Stimulated activated CD4-positive, alpha-beta T cell treated with anti-CD3 and anti-CD28 coated beads, Interleukin-4, amount 100 ng/mL, for 48 hours (primary cell): ENCODE measurements at regions not wholly inside any gene's neighbourhood (a gene's known extent, or its start where the extent isn't known, plus 50 kb on each side); places are given as distances from the start of the nearest gene placed in this dataset.

ENCODE experiments used
- DNase-seq, 2 donors: peaks; one replicate each; pipeline ENCODE4 v3.0.0-alpha.2; 2020; ENCODE audit warnings: low read depth in 2 of 2

DNA sequence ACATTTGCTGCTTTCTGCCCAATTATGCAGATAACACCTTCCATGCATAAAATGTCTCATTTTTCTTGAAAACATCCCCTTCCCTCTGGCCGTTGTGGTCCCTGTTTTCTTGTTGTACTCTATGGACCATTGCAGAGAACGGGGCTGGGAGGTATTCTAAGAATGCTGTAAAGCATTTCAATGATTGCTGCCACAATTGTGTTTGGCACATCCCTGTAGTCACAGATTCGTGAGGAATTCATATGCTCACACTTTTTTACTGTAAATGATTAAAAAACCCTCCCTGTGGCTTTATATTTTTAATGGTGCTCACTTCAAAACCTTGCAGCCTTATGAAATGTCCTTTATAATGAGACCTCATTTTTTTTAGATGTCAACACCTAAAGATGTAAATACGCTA, 207.2 kb upstream of the GBE1 start:
- no peak for DNase-seq

DNA sequence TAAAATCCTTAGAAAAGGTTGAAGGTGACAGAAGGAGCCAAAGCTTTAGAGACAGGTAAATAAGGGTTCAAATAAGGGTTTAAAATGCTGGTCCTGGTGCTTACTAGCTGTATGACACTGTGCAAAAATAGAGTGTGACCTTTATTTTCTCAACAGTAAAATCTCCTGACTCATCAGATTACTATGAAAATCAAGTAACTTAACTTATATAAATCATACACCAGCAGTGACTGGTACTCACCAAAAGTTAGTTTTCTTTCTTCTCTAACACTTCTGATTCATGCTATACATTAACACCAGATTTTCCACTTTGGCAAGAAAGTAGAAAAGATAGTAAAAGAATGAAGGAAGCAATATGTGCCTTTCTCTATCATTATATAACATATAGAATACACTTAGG, 205.9 kb upstream of the GBE1 start:
- no peak for DNase-seq

DNA sequence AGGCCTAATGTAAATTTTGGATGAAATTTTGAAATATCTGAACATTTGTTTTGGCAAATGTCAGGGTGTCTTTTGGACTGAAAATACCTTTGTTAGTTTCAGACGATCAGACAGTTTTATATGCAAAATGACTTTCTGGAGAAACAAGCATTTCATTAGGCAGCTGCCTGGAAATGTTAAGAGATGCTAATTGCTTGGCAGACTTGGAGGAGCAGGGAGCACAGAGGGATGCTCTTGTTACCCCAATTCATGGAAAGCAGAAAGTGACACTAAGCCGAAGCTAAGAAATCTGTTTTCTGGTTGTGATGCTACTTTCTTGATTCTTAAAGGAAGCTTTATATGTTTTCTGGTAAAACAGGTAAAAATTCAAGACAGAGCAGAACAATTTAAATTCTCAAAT, 204.3 kb upstream of the GBE1 start:
- no peak for DNase-seq

DNA sequence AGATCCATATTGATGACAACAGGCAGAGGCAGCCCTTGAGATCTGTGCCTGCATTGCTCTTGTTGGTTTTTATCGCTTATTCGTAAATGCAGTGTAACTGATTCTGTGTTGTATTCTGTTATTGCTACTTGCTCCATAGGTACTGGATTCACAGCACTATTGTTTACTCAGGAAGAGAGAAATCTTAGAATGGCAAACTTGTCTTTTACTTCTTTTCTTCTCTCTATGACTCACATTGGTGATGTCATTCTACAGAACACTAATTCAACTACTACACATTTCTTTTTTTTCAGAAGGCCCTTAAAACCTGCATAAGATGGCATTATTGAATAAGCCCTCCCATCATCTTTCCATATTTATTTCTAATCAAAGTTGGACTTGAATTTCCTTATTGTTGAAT, 201.0 kb upstream of the GBE1 start:
- DNase-seq: no peak

DNA sequence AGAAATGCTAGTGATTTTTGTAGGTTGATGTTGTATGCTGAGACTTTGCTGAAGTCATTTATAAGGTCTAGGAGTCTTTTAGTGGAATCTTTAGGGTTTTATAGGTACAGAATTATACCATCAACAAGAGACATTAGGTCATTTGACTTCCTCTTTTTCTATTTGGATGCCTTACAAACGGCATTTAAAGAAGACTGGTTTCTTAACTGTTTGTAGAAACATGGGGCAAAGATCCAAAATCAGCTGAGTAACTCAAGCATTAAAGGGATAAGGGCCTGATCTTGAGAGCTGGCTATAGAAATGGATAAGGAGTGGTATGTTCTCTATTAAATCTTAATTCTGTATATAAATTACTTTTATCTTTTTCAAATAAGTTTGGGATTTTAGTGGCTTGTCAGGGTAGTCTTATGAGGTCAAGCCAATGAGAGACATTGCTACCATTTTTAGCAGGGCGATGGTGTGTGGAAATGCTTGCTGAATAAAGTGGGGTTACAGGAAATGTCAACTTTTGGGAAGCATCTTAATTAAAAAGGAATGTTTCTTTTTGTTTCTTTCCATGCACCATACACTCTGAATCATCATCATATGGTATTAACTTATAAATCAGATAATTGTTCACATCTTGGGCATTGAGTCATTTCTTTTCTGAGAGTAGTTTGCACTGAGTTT, 197.7 kb upstream of the GBE1 start:
- no peak for DNase-seq

DNA sequence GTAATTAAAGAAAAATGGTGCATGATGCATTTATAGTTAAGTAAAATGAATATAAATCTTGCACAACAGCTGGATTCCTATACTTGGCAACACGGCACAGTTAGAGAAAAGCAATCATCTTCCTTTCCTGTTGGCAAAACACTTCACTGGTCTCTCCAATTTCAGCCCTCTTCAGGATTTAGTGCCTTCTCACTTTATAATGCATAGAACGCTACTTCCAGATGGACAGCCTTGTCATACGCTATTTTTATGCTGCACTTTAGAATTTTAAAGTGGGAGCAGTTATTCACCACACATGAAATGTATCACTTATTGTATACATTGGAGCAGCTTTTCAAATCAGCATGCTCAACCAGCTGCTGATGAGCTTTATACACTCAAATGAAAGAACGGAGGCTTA, 194.4 kb upstream of the GBE1 start:
- DNase-seq: no peak

DNA sequence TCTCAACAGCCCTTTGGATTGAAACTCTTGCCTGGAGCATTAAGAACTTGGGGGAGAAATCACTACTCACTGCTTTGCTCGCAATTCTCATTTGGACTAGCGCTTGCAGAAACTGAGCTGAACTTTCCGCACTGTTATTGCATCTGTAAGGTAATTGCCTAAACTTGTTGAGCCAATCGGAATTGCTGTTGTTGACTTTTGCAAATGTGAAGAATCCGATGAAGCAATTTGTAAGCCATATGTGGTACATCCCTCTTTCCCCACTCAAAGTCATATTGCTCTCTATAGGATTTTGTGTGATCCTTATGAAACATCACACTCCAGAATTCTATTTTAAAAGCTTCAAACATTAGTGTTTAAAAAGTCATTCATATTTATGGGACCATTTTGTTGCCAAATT, 191.7 kb upstream of the GBE1 start:
- no peak for DNase-seq

DNA sequence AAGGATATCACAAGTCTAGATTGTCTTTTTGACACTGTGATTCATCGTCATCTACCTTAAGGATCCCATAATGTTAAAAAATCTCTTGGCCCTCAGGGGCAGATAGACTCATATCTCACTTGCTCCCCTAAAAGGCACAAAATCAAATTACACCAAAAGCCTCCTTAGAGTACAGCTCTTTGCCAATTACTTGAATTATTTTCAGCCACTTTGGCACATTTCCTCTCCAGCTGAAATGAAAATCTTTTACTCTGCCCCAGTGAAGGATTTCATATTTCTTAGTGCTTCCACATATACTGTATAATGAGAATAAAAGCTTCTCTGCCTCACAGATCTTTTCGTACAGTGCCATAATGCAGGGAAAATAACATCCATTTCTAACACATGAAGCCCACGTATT, 190.7 kb upstream of the GBE1 start:
- no peak for DNase-seq

DNA sequence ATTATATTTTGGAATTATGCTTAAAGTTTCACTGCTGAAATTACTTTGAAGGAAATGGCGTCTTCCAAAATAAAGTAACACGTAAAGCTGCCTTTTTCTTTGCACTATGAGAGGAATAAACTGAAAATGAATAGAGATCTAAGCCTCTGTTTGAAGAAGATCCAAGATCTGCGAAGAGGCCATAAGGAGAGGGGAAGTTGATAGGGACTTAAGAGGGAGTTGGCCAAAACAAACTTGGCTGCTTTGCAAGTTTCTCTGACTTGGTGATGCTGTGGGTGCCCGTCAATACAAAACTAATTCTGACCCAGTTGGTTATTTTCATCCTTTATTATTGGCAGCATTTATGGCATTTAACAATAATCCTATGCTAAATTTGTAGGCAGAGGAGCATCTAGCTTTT, 190.2 kb upstream of the GBE1 start:
- no peak for DNase-seq

DNA sequence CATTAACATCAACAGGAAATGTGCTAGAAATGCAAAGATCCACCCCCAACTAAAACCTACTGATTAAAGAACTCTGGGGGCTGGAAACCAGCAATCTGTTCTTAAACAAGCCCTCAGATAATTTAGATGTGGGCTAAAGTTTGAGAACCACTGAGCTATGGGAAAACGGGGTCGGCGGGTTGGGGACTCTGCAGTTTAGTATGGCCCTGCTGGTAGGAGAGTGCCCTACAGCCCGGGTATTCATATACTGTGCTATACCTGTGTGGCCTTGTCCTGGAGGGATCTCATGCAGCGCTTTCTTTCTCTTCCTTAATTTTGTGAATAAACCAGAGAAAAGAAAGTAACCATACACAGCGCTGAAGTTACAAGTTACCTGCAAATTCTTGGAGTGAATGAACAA, 189.7 kb upstream of the GBE1 start:
- no peak for DNase-seq

DNA sequence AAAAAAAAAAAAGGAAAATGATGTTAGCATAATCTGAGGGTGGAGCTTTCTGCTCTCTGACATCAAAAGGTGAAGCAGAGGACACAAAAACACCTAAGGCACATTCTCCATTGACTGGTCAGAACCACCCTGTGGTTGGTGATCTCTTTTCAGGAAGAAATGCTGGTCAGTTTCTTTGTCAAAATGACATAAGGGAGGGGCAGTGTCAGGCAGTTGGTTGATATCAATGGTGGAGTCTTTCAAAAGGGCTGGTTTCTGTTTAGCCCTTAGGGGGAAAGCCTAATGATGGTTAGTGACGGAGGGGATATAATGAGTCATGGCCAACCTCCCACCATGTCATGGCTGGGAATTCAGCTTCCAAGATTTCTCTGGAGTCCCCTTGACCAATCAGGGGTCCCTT, 185.9 kb upstream of the GBE1 start:
- DNase-seq: no peak

DNA sequence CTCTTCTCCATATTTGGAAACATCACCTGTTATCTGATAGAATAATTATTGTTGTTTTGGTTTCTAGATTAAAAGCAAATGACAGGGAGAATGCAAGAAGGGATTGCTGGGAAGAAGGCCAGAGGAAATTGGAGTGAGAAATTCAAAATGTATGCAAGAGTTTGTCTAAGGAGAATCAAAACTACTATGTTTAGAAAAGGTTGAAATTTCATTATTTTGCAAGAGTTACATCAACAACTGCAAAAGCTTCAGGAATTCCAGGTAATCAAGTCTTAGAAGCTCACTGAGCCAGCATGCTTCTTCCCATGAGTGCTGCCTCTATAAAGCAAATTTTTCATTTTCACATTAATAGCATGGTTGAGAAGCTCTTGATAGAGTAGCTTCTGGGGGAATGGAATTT, 177.2 kb upstream of the GBE1 start:
- DNase-seq: no peak

DNA sequence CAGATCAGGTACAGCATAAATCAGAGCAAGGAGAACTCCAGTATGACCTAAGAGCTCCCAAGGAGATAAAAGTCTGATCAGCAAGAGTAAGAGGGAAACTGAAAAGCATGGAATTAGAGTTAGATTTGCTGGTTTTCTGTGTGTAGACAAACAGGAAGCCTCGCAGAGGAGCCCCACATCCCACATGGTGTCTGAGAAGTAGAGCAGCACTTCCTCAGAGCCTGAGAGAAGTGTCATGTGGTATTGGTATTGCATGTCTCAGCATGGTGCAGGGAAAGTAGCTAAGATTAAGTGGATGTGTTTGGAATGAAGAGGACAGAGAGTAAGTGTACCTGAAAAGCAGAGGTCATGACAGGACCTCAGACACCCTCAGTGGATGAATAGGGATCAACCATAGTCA, 175.4 kb upstream of the GBE1 start:
- DNase-seq: no peak

DNA sequence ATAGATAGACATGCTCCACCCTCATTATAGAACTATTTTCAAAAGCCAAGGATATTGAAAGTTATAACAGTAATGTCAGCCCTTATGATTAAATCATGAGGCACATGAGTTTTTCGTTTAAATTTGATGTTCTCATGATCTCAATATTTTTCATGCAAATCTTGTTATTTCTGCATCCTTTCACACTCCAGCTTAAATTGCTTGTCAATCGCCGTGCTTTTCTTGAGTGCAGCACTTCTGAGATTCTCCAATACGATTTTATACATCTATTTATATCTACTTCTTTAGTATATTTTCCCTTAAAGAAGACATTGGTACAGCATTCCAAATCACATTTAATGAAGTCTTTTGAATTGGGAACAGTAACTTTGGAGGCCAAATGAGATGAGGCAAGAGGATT, 171.2 kb upstream of the GBE1 start:
- DNase-seq: no peak

DNA sequence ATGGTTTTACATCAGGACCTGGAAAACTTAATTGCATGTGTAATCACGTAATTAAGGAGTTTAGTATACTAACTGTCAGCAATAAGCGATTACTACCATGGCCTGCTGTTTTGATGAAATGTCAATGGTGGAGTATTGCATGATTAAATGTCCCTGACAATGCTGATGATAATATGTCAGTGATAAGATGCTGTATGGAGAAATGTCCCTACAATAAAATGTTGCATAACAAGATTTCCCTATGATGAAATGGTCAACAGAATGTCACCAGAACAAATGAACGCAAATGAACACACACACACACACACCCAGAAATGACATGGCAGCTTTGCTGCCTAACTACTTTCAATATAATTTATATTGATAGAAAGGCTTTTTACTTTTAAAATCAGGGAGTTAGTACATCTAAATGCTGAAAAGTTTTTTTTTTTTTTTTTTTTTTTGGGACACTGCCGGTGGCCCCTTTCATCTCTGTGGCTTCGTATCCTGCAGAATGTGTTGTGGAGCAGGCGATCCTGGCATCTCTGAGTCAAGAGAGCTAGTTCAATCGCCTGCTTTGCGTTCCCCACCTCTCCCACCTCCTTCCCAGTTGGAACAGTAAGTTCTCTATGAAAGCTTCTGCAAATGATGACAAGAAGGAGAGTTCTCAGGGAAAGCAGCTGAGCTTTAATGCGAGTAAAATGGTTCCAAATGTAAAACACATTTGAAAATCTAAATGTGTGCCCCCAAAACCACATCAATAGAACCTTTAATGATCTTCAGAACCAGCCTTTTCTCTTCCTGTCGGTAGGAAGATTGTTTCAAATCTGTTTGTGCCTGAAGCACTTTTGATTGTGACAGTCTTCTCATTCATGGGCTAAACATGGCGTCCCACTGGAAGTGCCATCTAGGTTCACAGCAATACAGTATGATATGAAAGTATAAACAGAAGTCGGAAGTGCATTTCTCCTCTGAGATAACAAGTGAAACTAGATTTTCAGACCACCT, 170.1 kb upstream of the GBE1 start:
- DNase-seq: no peak

DNA sequence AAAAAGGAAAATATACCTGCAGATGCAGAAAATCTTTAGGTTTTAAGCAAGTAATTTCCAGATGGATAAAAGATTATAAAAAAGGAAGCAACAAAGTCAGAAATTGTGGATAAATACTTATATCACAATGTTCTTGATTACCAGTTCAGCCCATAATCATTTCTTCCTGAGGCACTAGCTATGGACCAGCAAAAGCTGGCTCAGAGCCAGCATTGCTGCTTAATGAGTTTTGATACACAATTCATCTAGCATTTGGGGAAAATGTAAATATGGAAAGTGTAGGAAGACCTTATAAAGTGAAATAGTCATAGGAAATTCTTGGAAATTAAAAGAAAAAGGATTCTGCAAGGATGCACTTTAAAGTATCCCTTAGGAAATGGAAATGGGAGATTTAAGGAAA, 168.3 kb upstream of the GBE1 start:
- DNase-seq: no peak

DNA sequence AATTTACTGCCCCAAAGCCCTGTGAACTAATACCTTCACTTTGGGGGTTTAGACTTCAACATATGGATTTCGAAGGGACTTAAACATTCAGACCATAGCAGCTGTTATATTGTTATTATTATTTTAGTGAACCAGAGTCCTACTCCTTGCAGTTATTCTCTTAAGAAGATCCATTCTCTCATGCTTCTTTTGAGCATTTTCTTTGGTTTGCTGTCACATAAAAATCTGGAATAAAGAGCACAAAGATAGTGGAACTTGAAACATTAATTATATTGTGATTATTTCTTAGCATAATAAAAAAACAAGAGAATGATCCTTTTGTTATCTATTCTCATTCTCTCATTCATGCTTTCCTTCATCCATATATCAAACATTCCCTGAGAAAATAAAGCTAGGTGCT, 166.4 kb upstream of the GBE1 start:
- DNase-seq: no peak

DNA sequence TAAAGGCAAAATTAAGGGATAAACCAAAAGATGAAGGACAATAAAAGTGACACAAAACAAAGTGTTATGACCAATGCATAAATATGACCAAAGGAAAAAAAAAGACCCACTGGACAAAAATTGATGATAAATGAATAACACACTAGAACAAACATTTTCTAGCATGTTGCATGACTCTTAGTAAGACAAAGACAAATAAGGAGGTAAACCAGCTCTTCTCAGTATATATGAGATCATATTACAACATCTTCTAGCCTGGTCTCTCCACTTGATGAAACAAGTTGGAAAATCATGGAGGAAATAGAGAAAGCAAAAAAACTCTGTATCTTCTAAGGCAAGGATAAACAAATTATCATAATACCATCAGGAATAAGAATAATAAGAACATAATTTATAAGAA, 163.9 kb upstream of the GBE1 start:
- DNase-seq: no peak

DNA sequence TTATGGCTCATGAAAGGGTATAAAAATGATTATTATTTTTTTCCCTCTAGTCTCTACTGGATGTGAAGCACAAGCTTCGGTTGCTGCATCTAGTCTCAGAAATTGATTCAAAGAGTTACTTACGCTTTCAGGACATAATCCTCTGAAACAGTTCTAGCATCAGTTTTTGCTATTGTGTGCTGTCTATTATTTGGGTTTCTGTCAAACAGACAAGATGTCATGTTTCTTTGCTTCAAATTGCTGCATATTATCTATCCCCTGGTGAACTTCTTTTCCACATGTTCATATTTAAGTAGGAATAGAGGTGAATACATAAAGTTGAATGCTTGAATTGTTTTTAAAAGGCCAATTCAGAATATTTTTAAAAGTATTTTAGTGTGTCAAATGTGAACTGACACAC, 161.6 kb upstream of the GBE1 start:
- DNase-seq: no peak

DNA sequence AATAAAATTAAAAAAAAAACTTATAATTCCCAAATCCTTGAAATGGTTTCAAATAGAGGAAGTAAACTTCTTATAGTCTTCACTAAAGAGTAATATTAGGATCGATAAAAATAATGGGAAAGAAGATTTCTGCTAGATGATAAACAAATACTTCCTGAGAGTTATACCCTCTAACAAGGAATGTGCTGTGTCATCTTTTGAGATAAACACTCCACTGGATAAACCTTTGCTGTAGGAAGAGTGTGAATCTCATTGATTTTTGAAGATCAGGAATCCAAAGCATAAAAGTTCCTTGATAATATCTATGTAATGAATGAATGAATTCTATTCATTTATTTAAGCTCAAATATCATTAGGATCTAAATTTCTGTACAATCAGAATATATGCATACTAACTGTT, 161.0 kb upstream of the GBE1 start:
- DNase-seq: no peak

DNA sequence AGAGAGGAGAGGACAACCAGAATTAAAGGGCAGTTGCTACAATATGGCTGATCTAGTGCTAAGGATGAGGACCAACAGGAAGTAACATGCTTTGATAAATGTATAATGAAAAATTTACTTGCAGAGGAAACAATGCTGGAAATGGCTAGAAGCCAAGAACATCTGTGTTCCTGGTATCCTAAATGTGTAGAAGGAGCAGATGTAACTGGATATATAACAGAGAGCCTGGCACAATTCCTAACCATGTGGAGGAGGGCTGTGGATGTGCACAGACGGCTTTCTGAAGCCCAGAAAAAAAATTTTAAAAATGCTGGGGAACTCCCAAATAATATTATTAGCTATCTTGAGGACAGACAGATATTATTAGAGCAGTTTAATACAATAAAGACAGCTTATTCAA, 159.4 kb upstream of the GBE1 start:
- no peak for DNase-seq

DNA sequence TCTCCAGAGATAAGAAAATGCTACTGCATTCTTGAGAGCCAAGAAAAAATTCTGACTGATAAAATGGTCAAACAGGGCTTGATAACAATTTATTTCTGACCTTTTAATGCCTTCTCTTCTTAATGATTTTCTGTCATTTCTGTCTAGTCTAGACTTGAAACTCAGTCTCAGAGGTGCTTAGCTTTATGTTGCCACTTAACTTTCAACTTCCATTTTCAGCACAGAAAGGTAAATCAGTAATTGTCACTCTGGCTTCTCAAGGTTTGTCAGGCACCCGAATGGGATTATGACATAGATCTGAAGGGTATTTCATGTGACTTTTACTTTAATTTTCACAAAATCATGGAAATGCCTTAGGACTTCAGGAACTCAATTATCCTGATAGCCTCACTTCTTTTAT, 155.4 kb upstream of the GBE1 start:
- no peak for DNase-seq

DNA sequence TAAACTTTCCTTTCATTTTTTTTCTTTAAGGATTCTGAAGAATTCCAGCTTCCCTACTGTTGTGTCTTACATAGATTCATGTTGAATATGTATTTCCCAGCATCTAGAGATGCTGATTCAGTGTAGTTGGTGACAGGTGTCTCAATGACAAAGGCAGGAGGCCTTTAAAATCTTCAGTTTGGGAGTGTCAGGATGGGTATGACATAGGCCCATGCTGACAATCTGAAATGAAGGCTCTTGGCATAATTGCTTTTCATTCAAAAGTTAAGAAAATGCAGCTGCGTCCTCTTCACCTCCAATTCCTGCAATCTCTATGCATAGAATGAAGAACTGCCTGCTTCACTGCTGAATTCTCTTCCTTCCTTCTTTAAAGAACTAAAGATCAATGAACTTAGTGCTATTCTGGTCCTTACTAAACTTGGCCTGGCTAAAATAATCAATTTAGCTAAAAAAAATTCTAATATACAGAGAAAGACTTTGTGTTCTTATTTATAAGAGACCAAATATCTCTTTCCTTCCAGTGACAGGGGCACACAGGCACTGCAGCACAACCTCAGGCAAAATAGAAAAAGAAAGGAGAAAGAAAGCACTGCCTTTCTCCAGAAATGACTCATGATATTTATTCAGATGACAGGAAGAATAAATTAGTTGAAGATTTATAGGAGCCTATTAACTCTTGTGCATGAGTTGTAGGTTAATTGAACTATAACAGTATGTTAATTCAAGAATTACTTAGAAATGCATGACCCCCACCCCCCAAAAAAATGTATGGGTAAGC, 152.6 kb upstream of the GBE1 start:
- no peak for DNase-seq
